ENCODE measurements at regions not wholly inside any gene's neighbourhood (a gene's known extent, or its start where the extent isn't known, plus 50 kb on each side); places are given as distances from the start of the nearest gene placed in this dataset.
"Not testable (repeated sequence)": the region's sequence is repeated elsewhere in the genome, so short reads cannot be mapped to it uniquely, and the experiment has no call there.

DNA sequence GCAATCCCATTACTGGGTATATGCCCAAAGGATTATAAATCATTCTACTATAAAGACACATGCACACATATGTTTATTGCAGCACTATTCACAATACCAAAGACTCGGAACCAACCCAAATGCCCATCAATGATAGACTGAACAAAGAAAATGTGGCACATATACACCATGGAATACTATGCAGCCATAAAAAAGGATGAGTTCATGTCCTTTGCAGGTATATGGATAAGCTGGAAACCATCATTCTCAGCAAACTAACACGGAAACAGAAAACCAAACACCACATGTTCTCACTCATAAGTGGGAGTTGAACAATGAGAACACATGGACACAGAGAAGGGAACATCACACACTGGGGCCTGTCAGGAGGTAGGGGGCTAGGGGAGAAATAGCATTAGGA is 235.7 kb downstream of the PTN start:
- not testable (repeated sequence) for DNase-seq

DNA sequence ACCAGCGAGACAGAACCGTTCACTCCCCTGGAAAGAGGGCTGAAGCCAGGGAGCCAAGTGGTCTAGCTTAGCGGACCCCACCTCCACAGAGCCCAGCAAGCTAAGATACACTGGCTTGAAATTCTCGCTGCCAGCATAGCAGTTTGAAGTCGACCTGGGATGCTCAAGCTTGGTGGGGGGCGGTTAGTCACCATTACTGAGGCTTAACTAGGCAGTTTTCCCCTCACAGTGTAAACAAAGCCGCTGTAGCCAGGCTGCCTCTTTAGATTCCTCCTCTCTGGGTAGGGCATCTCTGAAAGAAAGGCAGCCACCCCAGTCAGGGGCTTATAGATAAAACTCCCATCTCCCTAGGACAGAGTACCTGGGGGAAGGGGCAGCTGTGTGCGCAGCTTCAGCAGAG is 235.1 kb downstream of the CHRM2 start:
- DNase-seq = not testable (repeated sequence)

DNA sequence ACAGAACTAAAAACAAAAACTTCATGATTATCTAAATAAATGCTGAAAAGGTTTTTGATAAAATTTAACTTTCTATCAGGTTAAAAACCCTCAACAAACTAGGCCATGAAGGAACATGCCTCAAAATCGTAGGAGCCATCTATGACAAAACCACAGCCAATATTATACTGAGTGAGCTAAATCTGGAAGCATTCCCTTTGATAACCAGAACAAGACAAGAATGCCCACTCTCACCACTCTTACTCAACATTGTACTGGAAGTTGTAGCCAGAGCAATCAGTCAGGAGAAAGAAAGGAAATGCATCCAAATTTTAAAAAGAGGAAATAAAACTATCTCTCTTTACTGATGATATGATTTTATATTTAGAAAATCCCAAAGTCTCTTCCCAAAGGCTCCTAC is 228.7 kb downstream of the CHRM2 start:
- no peak for DNase-seq

DNA sequence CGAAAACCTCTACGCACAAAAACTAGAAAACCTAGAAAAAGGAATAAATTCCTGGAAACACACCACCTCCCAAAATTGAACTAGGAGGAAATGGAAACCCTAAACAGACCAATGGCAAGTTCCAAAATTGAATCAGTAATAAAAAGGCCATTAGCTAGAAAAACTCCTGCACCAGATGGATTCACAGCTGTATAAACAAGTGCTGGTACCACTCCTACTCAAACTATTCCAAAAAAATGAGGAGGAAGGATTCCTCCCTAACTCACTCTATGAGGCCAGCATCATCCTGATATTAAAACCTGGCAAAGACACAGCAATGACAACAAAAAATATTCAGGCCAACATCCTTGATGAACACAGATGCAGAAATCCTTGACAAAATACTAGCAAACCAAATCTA is 228.2 kb downstream of the CHRM2 start:
- DNase-seq = no peak

DNA sequence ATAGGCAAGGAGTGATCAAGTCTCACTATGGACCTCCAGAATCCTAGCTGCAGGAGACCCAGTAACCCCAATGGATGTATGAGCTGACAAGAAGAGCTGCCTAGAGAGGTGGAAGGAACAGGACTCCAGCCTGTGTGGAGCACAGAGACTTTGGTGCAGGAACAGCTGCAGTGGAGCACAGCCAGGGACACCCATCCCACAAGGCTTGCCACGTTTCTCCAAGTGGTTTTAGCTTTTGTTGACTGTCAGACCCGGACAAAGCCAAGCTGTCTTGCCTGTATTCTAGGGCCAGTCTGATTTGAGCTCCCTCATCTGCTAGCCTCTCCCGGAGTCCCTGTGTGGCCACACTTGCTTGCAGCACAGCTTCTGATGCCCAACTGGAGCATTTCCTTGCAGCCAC is 224.7 kb downstream of the CHRM2 start:
- no peak for DNase-seq

DNA sequence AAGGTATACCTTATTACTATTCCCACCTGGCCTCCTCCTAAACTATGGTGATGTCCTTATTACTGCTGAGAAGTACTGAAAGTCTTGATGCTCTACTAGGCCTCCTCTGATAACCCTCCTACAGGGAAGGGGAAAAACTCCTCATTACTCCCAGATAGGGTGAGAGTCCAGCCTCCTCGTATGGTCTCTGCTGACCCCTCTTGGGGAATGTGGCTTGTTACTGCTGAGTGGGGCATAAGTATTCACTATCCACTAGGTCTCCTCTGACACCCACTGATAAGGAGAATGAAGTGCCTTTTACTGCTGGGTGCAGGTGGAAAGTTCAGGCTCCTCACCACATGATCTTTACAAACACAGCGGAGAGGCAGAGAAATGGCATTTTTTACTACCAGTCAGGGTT is 222.9 kb downstream of the CHRM2 start:
- DNase-seq = peak; percentile 31

DNA sequence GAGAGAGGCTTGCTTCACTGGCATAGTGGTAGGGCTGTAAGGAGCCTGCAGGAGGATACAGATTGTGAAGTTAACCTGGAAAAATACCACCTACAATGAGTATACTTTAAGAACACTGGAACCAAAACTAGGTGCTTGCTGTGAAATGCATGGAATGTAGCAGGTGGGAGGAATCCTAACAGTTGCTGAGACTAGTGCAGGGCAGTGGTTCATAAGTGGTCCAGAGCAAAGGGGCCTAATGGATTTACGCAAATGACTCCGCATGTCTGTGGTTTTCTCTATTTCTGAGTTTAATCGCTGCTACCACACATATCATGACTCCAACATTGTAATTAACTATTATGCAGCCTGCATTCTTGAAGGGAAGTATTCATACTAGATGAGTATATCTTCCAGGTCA is 218.4 kb downstream of the CHRM2 start:
- no peak for DNase-seq

DNA sequence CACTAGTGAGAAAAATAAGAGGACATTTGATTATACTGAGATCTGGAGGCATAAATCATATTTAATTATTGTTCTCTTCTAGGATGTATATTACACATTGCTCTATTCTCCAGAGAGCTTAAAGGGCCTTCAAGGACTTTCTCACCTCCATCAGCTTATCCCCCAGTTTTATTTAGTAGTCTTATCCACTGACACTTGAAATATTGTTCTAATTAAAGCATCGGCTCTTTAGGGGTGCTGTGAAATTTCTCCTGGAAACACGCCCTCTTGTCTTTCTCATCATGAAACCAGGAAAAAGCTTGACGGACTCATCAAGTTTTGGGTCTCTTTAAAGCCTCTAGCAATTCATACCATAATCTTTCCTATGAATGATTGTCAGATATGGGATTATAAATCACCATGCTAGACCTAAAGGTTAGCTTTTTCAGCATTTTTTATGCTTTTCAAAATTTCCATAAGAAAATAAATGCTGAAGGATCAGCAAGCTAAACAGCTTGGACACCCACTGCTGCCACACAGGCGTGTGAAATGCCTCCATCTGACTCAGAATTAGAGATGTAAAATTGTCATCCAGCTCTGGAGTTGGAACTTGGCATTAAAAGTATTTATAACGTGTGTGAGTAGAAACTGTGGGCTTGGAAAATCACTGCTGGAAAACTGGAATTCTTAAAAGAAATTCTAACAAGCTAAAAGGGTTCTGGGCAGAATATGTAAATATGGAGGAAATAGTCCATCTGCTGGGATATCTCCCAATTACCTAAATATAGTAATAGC is 216.3 kb downstream of the CHRM2 start:
- DNase-seq = no peak

DNA sequence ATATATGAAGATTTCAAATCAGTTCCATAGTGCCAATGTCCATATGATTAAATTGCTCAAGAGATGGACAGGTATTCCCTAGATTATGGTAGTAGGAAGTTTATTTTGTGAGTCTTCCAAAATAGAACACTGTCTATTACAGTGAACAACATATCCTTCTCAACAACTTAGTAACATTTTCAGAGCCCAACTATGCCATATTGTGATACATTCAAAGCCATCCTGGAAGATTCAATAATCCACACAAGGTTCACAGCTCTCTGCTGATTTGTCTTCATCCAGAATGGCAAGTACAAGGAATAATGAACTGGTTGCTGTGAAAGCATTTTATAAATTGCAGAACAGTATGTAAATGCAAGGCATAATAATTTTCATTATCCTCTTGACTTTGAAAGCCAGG is 213.9 kb downstream of the CHRM2 start:
- DNase-seq = no peak

DNA sequence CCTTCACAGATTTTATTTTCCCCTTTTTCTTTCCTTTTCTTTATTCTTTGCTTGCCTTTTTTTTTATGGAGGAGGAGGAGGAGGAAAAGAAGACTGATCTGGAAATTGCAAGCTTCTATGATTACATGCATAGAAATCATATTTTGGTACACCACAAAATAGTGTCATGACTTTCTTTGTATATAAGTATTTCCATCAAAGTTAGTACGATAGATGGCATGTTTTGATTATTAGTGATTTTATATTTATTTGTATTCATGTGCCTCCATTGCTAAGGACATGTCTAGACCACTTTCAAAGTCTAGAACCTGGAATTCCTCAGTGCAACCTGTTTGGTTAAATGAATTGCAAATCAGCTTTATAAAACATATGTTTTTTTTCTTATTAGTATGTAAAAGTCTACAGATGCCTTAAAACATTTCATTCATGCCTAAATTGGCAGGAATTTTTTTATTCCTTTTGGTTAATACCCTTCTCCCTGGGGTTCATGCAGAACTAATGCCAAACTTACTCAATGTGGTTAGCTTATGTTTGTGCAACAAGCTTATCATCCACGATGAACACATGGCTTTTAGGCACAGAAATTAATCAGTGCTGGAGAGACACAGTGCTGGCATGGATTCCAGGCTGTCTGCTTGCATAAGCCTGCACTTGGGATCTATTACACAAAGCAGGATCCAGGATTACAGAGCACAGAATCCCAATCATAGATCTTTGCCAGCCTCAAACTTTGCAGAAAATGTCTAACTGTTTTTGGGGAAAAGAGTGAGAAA is 213.1 kb downstream of the CHRM2 start:
- DNase-seq = no peak

DNA sequence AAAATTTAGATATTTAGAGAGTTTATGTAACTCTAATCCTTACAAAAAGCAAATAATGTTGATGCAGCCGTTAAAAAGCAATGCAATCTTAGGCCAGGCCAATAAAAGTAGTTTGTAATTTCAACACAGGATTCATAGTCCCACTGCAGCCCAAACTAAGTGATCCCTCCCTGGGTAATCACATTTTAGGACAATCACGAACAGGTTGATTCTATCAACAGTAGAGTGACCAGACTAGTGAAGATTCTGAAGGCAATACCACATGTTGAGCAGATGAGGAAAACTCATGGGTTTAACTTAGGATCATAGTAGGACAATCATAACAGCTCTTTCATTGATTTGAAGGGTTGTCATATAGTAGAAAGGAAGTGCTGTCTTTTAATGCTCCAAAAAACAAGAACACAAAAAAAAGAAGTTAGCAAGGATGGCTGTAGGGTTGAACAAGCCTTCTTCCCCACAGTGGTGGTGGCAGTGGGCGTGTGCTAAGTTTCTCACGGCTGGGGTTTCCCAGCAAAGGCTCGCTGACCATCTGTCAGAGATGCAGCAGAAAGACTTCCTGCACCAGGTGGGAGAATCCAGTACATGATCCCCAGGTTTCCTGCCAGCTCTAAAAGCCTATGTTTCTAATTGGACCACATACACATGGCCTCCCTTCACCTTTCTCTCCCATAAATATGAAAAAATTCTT is 212.2 kb downstream of the CHRM2 start:
- no peak for DNase-seq

DNA sequence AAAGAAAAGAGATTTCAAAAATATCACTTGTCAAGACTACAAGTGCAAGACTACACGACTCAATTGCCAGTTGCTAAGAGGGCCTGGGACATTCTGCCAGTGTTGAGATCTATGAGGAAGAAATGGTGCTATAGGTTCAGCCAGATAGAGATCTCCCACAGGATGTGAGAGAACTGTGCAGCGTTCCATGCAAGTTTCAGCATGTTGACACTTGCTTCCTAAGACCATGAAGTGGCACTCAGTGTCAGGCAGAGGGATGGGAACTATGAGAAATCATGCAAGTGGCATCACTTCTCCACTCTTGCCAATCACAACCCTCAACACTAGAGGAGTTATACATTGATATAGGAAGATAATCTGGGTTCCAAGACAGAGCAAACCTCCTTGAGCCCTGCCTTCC is 210.3 kb downstream of the CHRM2 start:
- DNase-seq = no peak

DNA sequence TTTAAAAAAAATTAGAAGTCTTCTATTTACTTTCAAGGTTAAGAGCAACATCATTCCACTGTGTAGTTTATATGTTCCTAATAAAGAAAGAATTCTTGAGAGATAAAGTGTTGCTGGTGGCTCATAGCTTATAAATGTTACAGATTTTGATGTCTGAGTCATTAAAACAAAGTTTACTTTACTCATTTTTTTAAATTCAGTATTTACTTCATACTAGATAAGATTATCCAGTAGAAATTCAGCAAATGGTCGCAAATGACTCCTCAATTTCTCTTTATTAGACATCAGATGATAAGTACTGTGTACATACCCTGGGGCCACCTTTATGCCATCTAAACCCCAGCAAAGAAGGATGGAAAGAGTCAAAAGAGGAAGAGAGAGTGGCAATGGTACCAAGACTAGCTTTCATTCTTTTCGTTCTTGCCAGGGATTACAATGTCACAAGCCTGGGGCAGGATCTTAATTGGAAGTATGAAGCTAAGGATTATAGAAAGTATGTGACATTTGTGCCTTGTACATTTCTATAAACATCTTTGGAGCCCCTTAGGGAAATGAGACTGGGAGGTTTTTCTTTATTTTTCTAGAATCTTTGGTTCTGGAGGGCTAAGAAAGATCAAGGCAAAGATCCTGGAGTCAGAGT is 206.1 kb downstream of the CHRM2 start:
- DNase-seq = no peak

DNA sequence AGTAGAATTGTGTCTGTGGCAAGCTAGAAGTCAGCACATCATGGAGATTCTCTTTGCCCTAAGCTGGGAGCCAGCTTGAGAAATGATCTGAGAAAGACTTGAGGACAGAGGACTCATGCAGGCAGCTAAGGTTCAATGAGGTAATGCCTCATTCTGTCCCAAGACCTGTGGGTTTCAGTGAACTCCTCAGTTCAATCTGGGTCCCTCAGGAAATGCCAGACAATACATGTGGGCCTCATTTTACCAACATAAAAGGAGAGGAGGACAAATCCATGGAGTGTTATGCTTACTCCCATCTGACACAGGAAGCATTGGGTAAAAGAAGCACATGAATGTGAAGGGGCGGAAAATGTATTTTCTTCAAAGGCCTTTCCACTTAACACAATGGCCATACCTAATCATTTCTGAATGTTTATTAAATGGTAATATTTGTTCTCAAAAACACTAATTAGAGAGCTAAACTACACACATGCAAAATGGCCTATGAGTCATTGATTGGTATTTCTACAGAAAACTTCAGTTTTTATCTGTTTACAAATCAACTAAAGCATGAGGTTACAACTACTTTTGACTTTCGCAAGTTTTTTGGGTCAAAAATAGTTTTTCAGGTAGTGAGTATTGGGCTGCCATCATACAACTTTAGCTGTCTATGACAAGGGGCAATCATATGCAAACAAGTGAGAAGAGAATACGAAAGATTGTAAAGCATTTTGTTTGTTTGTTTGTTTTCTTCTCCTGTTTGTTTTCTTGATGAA is 205.3 kb downstream of the CHRM2 start:
- DNase-seq = no peak

Measured in hematopoietic multipotent progenitor cell treated with erythropoietin and hydrocortisone succinate and interleukin-3 and kit ligand, for 4 days (in vitro differentiated cells).